ENCODE measurements at regions not wholly inside any gene's neighbourhood (a gene's known extent, or its start where the extent isn't known, plus 50 kb on each side); places are given as distances from the start of the nearest gene placed in this dataset.
"Not testable (repeated sequence)": the region's sequence is repeated elsewhere in the genome, so short reads cannot be mapped to it uniquely, and the experiment has no call there.

DNA sequence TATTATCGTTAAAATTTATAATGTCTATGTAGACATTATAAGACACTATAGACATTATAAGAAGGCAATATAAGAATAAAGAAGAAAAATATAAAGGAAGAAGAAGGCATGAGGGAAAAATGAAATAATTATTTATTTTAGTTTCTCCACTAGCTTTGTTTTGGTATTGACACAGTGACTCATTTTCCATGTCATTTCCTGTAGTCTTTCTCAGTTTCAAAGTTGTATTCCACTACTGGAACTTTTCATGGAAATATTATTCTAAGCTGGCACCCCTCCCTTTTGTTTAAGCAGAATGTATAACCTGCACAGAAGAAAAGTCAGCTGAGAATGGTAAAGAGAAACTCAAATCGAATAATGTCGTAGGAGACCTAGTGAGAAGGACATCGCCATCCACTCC is 234.2 kb upstream of the NETO1 start:
- H2AFZ ChIP-seq: no peak overlapping the region

DNA sequence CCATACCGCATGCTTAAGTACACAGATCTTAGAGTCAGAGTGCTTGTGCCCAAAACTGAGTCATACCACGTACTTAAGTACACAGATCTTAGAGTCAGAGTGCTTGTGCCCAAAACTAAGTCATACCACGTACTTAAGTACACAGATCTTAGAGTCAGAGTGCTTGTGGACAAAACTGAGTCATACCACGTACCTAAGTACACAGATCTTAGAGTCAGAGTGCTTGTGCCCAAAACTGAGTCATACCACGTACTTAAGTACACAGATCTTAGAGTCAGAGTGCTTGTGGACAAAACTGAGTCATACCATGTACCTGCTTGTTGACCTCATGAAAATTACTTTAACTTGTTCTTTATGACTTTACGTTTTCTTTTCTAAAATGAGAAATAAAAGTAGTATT is 233.7 kb upstream of the NETO1 start:
- H3K9me3 ChIP-seq (ENCODE audit: low read depth); H3K27ac ChIP-seq; DNase-seq (ENCODE audit: low spot score); H3K79me2 ChIP-seq; H3K36me3 ChIP-seq (replicated peaks; ENCODE audit: insufficient read depth, low read depth); H3K4me3 ChIP-seq; H3K4me1 ChIP-seq (ENCODE audit: insufficient read depth); H3K27me3 ChIP-seq; H3K9me2 ChIP-seq (replicated peaks; ENCODE audit: insufficient read depth); H4K20me1 ChIP-seq (ENCODE audit: insufficient read depth, poor library complexity, severe bottlenecking); H3K4me2 ChIP-seq; H2AFZ ChIP-seq: not testable (repeated sequence)
- WGBS (ENCODE audit: low lambda C conversion rate, missing lambda C conversion rate): 80% methylated on average over 6 of the region's 6 CpGs

More for the DNA sequence above, 234.2 kb upstream of the NETO1 start:
- TF ChIP-seq EZH2phosphoT487 (IDR thresholded peaks at IDR 0.05; ENCODE audit: low read depth, severe bottlenecking, unreplicated experiment) (no peak), EZH2 (IDR thresholded peaks at IDR 0.05; ENCODE audit: borderline replicate concordance) (no peak)
- TF ChIP-seq, protein P1, sequence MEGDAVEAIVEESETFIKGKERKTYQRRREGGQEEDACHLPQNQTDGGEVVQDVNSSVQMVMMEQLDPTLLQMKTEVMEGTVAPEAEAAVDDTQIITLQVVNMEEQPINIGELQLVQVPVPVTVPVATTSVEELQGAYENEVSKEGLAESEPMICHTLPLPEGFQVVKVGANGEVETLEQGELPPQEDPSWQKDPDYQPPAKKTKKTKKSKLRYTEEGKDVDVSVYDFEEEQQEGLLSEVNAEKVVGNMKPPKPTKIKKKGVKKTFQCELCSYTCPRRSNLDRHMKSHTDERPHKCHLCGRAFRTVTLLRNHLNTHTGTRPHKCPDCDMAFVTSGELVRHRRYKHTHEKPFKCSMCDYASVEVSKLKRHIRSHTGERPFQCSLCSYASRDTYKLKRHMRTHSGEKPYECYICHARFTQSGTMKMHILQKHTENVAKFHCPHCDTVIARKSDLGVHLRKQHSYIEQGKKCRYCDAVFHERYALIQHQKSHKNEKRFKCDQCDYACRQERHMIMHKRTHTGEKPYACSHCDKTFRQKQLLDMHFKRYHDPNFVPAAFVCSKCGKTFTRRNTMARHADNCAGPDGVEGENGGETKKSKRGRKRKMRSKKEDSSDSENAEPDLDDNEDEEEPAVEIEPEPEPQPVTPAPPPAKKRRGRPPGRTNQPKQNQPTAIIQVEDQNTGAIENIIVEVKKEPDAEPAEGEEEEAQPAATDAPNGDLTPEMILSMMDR (IDR thresholded peaks at IDR 0.05; ENCODE audit: poor library complexity): no peak
- Histone ChIP-seq H3K79me2 (no peaks in the 10 kb centered on the region), H3K9me3 (ENCODE audit: low read depth) (no peaks in the 10 kb centered on the region), H3K4me3 (no peak overlapping the region), H3K27me3 (no peaks in the 10 kb centered on the region), H3K9me2 (replicated peaks; ENCODE audit: insufficient read depth) (no peaks in the 10 kb centered on the region), H3K36me3 (replicated peaks; ENCODE audit: insufficient read depth, low read depth) (no peaks in the 10 kb centered on the region), H3K27ac (no peak overlapping the region), H3K4me1 (ENCODE audit: insufficient read depth) (no peaks in the 10 kb centered on the region), H4K20me1 (ENCODE audit: insufficient read depth, poor library complexity, severe bottlenecking) (no peaks in the 10 kb centered on the region), H3K4me2 (no peak overlapping the region)
- WGBS (ENCODE audit: low lambda C conversion rate, missing lambda C conversion rate): 96% methylated on average over 4 of the region's 4 CpGs
- DNase-seq (ENCODE audit: low spot score): no peak

DNA sequence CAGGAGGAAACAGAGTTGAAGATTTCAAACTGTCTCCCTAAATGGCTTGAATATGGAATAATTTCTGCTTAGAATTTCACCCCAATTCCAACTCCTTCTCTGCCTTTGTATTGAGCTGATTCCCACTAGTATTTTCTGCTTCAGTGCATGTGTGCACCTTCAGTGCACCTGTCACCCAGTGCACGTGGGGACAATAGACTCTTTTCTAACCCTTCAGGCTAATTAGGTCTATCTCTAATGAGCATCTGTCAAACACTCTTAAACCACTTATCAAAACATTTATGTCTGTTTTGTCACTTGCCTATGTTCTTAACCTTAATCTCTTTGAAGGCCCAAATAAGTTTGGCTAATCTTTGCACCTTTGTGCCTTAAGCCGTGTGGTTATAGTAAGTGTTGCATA is 232.0 kb upstream of the NETO1 start:
- no peaks in the 10 kb centered on the region for H3K27me3 ChIP-seq

DNA sequence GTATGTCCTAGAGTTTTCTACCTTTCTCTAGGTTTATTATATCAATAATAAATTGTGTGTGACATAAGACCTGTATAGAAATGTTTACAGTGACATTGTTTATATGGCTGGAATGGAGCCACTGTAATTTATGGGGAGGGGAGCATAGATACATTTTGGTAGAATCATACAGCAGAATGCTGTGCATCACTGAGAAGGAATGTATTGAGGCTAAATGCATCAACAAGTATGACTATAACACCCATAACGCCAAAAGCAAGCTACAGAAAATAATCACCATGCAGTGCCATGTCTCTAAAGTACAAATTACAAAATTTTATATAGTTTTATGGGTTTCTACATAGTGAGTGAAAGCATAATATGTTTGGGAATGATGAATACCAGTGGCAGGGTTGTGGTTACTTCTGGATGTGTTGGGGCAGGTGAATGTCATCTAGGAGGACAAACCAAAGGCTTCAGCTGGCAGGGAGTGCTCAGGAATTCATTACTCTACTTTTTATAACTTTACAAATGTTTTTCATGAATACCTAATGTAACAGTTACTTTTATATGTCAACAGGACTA is 226.0 kb upstream of the NETO1 start:
- Histone ChIP-seq H4K20me1 (ENCODE audit: insufficient read depth, poor library complexity, severe bottlenecking) (no peaks in the 10 kb centered on the region), H2AFZ (no peak overlapping the region), H3K36me3 (replicated peaks; ENCODE audit: insufficient read depth, low read depth) (no peaks in the 10 kb centered on the region), H3K79me2 (no peaks in the 10 kb centered on the region), H3K9me2 (replicated peaks; ENCODE audit: insufficient read depth) (no peaks in the 10 kb centered on the region), H3K27ac (no peak overlapping the region), H3K4me3 (no peak overlapping the region), H3K9me3 (ENCODE audit: low read depth) (no peaks in the 10 kb centered on the region), H3K4me2 (no peak overlapping the region), H3K27me3 (no peaks in the 10 kb centered on the region), H3K4me1 (ENCODE audit: insufficient read depth) (no peaks in the 10 kb centered on the region)
- DNase-seq (ENCODE audit: low spot score): no peak
- 70% methylated on average over 1 of the region's 1 CpG for WGBS (ENCODE audit: low lambda C conversion rate, missing lambda C conversion rate)
- no peak for TF ChIP-seq EZH2 (IDR thresholded peaks at IDR 0.05; ENCODE audit: borderline replicate concordance)
- no peak for TF ChIP-seq EZH2phosphoT487 (IDR thresholded peaks at IDR 0.05; ENCODE audit: low read depth, severe bottlenecking, unreplicated experiment)
- TF ChIP-seq, protein P1 (IDR thresholded peaks at IDR 0.05; ENCODE audit: poor library complexity): no peak

More for the DNA sequence above, 232.0 kb upstream of the NETO1 start:
- Histone ChIP-seq H3K9me2 (replicated peaks; ENCODE audit: insufficient read depth) (no peaks in the 10 kb centered on the region), H3K4me2 (no peak overlapping the region), H3K27ac (no peak overlapping the region), H3K4me1 (ENCODE audit: insufficient read depth) (no peaks in the 10 kb centered on the region), H3K79me2 (no peaks in the 10 kb centered on the region), H4K20me1 (ENCODE audit: insufficient read depth, poor library complexity, severe bottlenecking) (no peaks in the 10 kb centered on the region), H3K36me3 (replicated peaks; ENCODE audit: insufficient read depth, low read depth) (no peaks in the 10 kb centered on the region), H2AFZ (no peak overlapping the region), H3K4me3 (no peak overlapping the region), H3K9me3 (ENCODE audit: low read depth) (no peaks in the 10 kb centered on the region)
- 78% methylated on average over 2 of the region's 2 CpGs for WGBS (ENCODE audit: low lambda C conversion rate, missing lambda C conversion rate)
- DNase-seq (ENCODE audit: low spot score): no peak
- TF ChIP-seq EZH2phosphoT487 (IDR thresholded peaks at IDR 0.05; ENCODE audit: low read depth, severe bottlenecking, unreplicated experiment): no peak
- TF ChIP-seq, protein P1 (IDR thresholded peaks at IDR 0.05; ENCODE audit: poor library complexity): no peak
- no peak for TF ChIP-seq EZH2 (IDR thresholded peaks at IDR 0.05; ENCODE audit: borderline replicate concordance)

All from hepatocyte (in vitro differentiated cells).